Kidney (tissue), 13 donors: ENCODE measurements at regions not wholly inside any gene's neighbourhood (a gene's known extent, or its start where the extent isn't known, plus 50 kb on each side); places are given as distances from the start of the nearest gene placed in this dataset.

ENCODE experiments used
- DNase-seq, 5 donors: peaks; one replicate each; pipeline ENCODE4 v3.0.0-alpha.2; 2013 to 2020
- FAIRE-seq: peaks from 2 replicates; lab custom pipeline; 2012; peaks lifted over from hg19 to GRCh38; lab: Jason Lieb, UNC
- H3K27ac ChIP-seq, 2 donors: one replicate each; pipeline ENCODE4 v1.7.0; 2013; ENCODE audit warnings: low read depth in 2 of 2, low read length in 2 of 2, inconsistent platforms in 1 of 2
- H3K27me3 ChIP-seq: one replicate; pipeline ENCODE4 v1.7.1; 2013; ENCODE audit warnings: low read length, inconsistent platforms; ENCODE audit not compliant: control insufficient read depth, insufficient read depth
- H3K36me3 ChIP-seq, 3 donors: one replicate each; pipeline versions ENCODE4 v1.7.0 to v1.7.1; 2013; ENCODE audit warnings: low read length in 3 of 3, control low read depth in 1 of 3, inconsistent platforms in 1 of 3; ENCODE audit not compliant: insufficient read depth in 3 of 3, control insufficient read depth in 2 of 3
- H3K4me1 ChIP-seq, 3 donors: one replicate each; pipeline versions ENCODE4 v1.7.0 to v1.7.1; 2013; ENCODE audit warnings: low read length in 3 of 3, inconsistent platforms in 1 of 3, low read depth in 1 of 3; ENCODE audit not compliant: control insufficient read depth in 2 of 3, insufficient read depth in 2 of 3
- H3K4me3 ChIP-seq, 3 donors: one replicate each; pipeline versions ENCODE4 v1.7.0 to v1.8.1; 2013; ENCODE audit warnings: low read length in 3 of 3, control low read depth in 1 of 3, inconsistent platforms in 1 of 3
- H3K9ac ChIP-seq, 3 donors: one replicate each; pipeline versions ENCODE4 v1.7.0 to v1.7.1; 2013; ENCODE audit warnings: low read length in 3 of 3, control low read depth in 1 of 3, inconsistent platforms in 1 of 3
- H3K9me3 ChIP-seq, 3 donors: one replicate each; pipeline versions ENCODE4 v1.7.0 to v1.7.1; 2013; ENCODE audit warnings: low read length in 3 of 3, control low read depth in 1 of 3, inconsistent platforms in 1 of 3; ENCODE audit not compliant: control insufficient read depth in 2 of 3, insufficient read depth in 1 of 3
- CTCF ChIP-seq: IDR thresholded peaks from 3 replicates; pipeline ENCODE4 v1.5.1; 2012; ENCODE audit warnings: mild to moderate bottlenecking, moderate library complexity, borderline replicate concordance; ENCODE audit not compliant: insufficient read depth; ENCODE audit errors: extremely low read depth
- intact Hi-C: fragments of 100-400 bp; cut with DNase I; formaldehyde crosslinking; loops from one replicate; pipeline ENCODE4 v1.11.1; 2022
- donor health status: control.
- donor health status: control.
- donor health status: control.
- donor health status: control.
- donor health status: control.
- donor health status: DM: yes; HTN: yes; CAD: no.
- donor health status: Normal renal cell carcinoma (clear cell type).

GRCh38 chr5:60356745-60357144, 343.2 kb downstream of the DEPDC1B start:
- intact Hi-C loops, result no loop called here
- Histone ChIP-seq H3K36me3 (no peaks in the 10 kb centered on the region), H3K27me3 (no peaks in the 10 kb centered on the region), H3K9me3 (no peaks in the 10 kb centered on the region), H3K4me1 (peaks cover 0 to 9% (median 3%) of the 10 kb centered on the region in 3 donors), H3K27ac (no peak overlapping the region), H3K9ac (no peak overlapping the region), H3K4me3 (no peak overlapping the region)
- no peak for FAIRE-seq
- TF ChIP-seq CTCF, result no peak
- no peak for DNase-seq

GRCh38 chr5:60355181-60355580, 344.8 kb downstream of the DEPDC1B start:
- Histone ChIP-seq H3K27ac (peak overlapping the region in 1 of 2 donors; percentile 16), H3K4me1 (peaks cover 0 to 9% (median 3%) of the 10 kb centered on the region in 3 donors), H3K9ac (no peak overlapping the region), H3K36me3 (no peaks in the 10 kb centered on the region), H3K9me3 (no peaks in the 10 kb centered on the region), H3K4me3 (no peak overlapping the region), H3K27me3 (no peaks in the 10 kb centered on the region)
- no peak for DNase-seq
- intact Hi-C loops, result no loop called here
- no peak for TF ChIP-seq CTCF
- FAIRE-seq, result no peak

DNA sequence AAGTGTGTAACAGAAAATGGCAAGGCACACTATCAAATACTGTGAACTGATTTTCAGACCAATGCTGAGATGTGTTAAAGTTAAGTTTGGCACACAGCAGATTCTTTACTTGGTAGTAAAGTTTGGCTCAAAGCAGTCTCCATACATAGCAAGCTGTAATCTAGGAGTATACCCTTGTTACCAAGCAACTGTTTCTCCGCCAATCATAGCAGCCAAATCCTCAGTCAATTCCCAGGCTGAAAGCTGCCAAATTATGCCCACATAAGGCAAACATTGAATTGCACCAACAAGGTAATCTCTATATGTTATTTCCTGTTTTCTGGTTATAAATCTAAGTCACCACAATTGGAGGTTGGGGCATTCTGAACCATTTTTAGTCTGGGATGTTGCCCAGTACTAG, 345.7 kb downstream of the DEPDC1B start:
- Histone ChIP-seq H3K36me3 (no peaks in the 10 kb centered on the region), H3K27me3 (no peaks in the 10 kb centered on the region), H3K4me1 (peaks cover 0 to 9% (median 3%) of the 10 kb centered on the region in 3 donors), H3K9me3 (no peaks in the 10 kb centered on the region), H3K9ac (no peak overlapping the region), H3K4me3 (no peak overlapping the region), H3K27ac (no peak overlapping the region)
- no peak for DNase-seq
- TF ChIP-seq CTCF, result no peak
- no peak for FAIRE-seq
- intact Hi-C loops, result no loop called here

- Histone ChIP-seq H3K27ac (no peak overlapping the region), H3K9me3 (no peaks in the 10 kb centered on the region), H3K9ac (no peak overlapping the region), H3K27me3 (no peaks in the 10 kb centered on the region), H3K4me3 (no peak overlapping the region), H3K36me3 (no peaks in the 10 kb centered on the region), H3K4me1 (peaks cover 0 to 9% (median 3%) of the 10 kb centered on the region in 3 donors)
- FAIRE-seq, result no peak
- peak in 1 of 5 donors; percentile 20 for DNase-seq
- no peak for TF ChIP-seq CTCF
- intact Hi-C loops, result no loop called here
Measured at GRCh38 chr5:60352992-60353599, 346.9 kb downstream of the DEPDC1B start.
